Common myeloid progenitor, CD34-positive (primary cell): ENCODE measurements at regions not wholly inside any gene's neighbourhood (a gene's known extent, or its start where the extent isn't known, plus 50 kb on each side); places are given as distances from the start of the nearest gene placed in this dataset.
"Not testable (repeated sequence)": the region's sequence is repeated elsewhere in the genome, so short reads cannot be mapped to it uniquely, and the experiment has no call there.

Experiments
- CTCF ChIA-PET: fragments of 350-600 bp; sonication (Branson Sonifier 250); formaldehyde crosslinking; loops from one replicate; lab custom pipeline; 2021; ENCODE audit warnings: antibody characterized with exemption; lab: Charles Lee
- POLR2A ChIA-PET: fragments of 350-600 bp; sonication (Branson Sonifier 250); formaldehyde crosslinking; loops from one replicate; lab custom pipeline; 2021; ENCODE audit warnings: antibody characterized with exemption; lab: Charles Lee
- DNase-seq, 3 donors: peaks; one replicate each; pipeline versions ENCODE4 v3.0.0 to v3.0.0-alpha.2; 2013
- H3K27ac ChIP-seq, 2 experiments: 1 replicate in 1 of 2; 2 replicates in 1 of 2; pipeline ENCODE4 v1.7.0; 2013; ENCODE audit warnings: inconsistent platforms in 2 of 2, low read length in 2 of 2, mild to moderate bottlenecking in 2 of 2, low read depth in 1 of 2, moderate library complexity in 1 of 2; ENCODE audit not compliant: severe bottlenecking in 2 of 2, insufficient read depth in 1 of 2, poor library complexity in 1 of 2
- H3K27me3 ChIP-seq, 5 experiments: replicated peaks in 2 of 5; 1 replicate in 3 of 5; 2 replicates in 2 of 5; pipeline versions ENCODE4 v1.6.1 to v1.7.0; 2013; ENCODE audit warnings: low read length in 4 of 5, mild to moderate bottlenecking in 2 of 5, moderate library complexity in 2 of 5, inconsistent platforms in 1 of 5; ENCODE audit not compliant: insufficient read depth in 5 of 5, control insufficient read depth in 4 of 5
- H3K36me3 ChIP-seq, 4 experiments: 1 replicate in 2 of 4; 2 replicates in 2 of 4; pipeline versions ENCODE4 v1.6.1 to v1.7.0; 2013; ENCODE audit warnings: low read length in 3 of 4, control low read depth in 1 of 4, mild to moderate bottlenecking in 1 of 4; ENCODE audit not compliant: control insufficient read depth in 4 of 4, insufficient read depth in 4 of 4
- H3K4me1 ChIP-seq, 4 experiments: 1 replicate in 3 of 4; 2 replicates in 1 of 4; pipeline versions ENCODE4 v1.6.1 to v1.7.1; 2013; ENCODE audit warnings: low read length in 3 of 4, mild to moderate bottlenecking in 3 of 4, control low read depth in 1 of 4, inconsistent platforms in 1 of 4, moderate library complexity in 1 of 4; ENCODE audit not compliant: control insufficient read depth in 4 of 4, insufficient read depth in 4 of 4; ENCODE audit errors: control extremely low read depth in 1 of 4
- H3K4me3 ChIP-seq, 7 experiments: 1 replicate in 4 of 7; 2 replicates in 3 of 7; pipeline versions ENCODE4 v1.5.1 to v1.7.0; 2013; ENCODE audit warnings: mild to moderate bottlenecking in 7 of 7, low read length in 6 of 7, moderate library complexity in 6 of 7, inconsistent platforms in 2 of 7, low read depth in 2 of 7, control low read depth in 1 of 7; ENCODE audit not compliant: insufficient read depth in 4 of 7, control insufficient read depth in 1 of 7; ENCODE audit errors: extremely low read depth in 1 of 7
- H3K9me3 ChIP-seq, 5 experiments: 1 replicate in 4 of 5; 2 replicates in 1 of 5; pipeline versions ENCODE4 v1.6.1 to v1.7.1; 2013; ENCODE audit warnings: low read length in 4 of 5, mild to moderate bottlenecking in 2 of 5, inconsistent platforms in 1 of 5, low read depth in 1 of 5, moderate library complexity in 1 of 5; ENCODE audit not compliant: control insufficient read depth in 4 of 5, insufficient read depth in 2 of 5; ENCODE audit errors: control extremely low read depth in 1 of 5
- WGBS: methylation state at CpG from one replicate; pipeline ENCODE4 v1.1.5; 2013; ENCODE audit not compliant: insufficient coverage; 5-methylcytosine and 5-hydroxymethylcytosine counted together

DNA sequence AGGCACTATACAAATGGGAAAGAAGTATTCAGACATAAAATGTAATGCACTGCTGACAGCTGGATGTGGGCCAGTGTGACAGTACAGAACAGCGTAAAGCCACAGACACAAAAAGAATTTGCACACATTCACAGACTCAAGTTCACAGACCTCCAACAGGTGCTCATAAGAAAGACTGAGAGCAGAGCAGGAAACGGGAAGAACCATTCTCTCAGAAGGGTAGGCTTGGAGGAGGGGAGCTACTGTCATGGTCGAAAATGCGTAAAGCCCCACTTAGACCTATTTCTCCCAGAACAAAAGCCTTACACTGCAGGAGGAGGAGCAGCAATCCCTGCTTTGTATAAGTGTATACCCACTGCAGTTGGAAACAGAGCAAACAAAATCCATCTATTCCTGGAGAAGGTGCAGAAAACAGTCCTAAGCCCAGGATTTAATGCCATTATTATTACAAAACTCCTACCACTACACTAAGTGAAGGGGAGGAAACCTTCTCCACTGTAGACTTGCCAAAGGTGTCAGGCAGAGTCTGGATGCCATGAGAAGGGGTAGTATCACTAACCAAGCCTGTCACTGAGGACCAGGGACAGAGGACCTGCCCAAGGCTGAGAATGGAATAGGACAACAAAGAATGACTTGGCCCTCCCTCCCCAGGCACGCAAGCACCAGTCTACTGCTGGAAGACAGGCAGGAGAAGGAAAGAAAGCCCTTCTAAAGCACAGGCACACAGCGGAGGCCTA is 103.0 kb upstream of the FAM25C start:
- H3K27me3 ChIP-seq, CTCF ChIA-PET, H3K27ac ChIP-seq, H3K4me3 ChIP-seq, DNase-seq, POLR2A ChIA-PET, H3K36me3 ChIP-seq, H3K9me3 ChIP-seq, H3K4me1 ChIP-seq: not testable (repeated sequence)
- no CpG with 5 or more reads among the region's 6 CpGs for WGBS

DNA sequence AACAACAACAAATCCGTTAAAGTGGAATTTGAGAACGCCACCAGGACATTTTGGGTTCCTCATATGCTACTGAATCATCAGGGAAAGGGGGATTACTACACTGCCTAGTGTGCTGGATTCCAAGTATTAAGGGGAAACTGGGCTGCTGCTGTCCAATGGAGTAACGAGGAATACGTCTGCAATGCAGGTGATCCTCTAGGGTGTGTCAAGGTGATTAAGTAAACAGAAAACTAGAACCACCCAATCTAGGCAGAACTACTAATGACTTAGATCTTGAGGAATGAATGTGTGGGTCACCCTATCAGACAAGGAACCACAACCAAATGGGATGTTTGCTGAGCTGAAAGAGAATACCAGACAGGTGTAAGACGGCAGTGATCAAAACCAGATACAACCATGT is 99.3 kb upstream of the FAM25C start:
- H3K4me3 ChIP-seq, H3K27ac ChIP-seq, H3K36me3 ChIP-seq, POLR2A ChIA-PET, H3K9me3 ChIP-seq, DNase-seq, H3K27me3 ChIP-seq, CTCF ChIA-PET, H3K4me1 ChIP-seq: not testable (repeated sequence)
- no CpG with 5 or more reads among the region's 5 CpGs for WGBS

DNA sequence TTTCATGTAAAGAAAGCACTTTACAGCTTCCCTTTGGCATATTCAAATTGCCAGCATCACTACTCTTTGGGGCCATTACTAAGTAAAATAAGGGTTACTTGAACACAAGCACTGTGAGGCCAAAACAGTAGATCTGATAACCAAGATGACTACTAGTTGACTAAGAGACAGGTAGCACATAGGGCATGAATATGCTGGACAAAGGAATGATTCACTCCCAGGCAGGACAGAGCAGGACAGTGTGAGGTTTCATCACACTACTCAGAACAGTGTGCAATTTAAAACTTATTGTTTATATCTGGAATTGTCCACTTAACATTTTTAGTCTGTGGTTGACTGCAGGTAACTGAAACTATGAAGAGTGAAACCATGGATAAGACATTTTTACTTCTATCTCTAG is 91.1 kb upstream of the FAM25C start:
- H3K4me1 ChIP-seq, H3K27ac ChIP-seq, H3K9me3 ChIP-seq, H3K27me3 ChIP-seq, H3K4me3 ChIP-seq, CTCF ChIA-PET, POLR2A ChIA-PET, DNase-seq, H3K36me3 ChIP-seq: not testable (repeated sequence)

DNA sequence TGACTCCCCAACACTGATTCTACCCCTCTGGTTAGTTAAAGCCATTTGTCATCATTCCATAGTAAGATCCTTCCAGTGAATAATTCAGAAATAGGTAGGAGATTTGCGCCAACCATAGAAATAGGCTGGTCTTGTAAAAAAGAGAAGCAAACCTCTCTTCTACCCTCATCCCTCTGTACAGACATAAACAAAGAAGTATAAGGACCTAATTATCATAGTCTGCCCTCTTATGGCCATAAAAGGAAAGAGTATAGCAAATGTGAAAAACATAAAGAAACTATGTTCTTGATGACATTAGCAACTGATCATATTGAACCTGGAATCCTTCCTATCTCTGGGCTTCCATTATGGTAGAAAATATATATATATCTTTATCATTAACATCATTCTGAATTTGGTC is 88.5 kb upstream of the FAM25C start:
- POLR2A ChIA-PET, H3K27me3 ChIP-seq, H3K27ac ChIP-seq, H3K36me3 ChIP-seq, CTCF ChIA-PET, H3K9me3 ChIP-seq, H3K4me3 ChIP-seq, H3K4me1 ChIP-seq: not testable (repeated sequence)
- peak in 2 of 3 donors; percentile 5 to 9 for DNase-seq
- WGBS: no CpG with 5 or more reads among the region's 1 CpG

DNA sequence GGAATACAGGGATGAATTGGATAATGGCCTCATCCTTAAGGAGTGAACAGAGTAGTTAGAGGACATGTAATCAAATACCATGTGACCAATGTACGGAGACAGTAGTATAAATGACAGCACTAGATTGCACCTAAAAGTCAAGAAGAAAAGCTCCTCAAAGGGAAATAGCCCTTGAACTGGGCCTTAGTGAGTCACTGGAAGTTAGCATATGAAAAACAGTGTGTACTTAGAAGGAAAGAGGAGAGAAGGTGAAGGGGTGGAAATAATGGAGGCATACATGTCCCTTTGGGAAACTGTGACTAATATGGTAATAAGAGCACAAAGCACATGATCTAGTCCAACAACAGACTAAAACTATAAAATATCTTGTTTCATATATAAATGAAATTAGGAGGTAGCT is 84.9 kb upstream of the FAM25C start:
- POLR2A ChIA-PET, CTCF ChIA-PET, H3K4me3 ChIP-seq, H3K36me3 ChIP-seq, H3K4me1 ChIP-seq, H3K9me3 ChIP-seq, DNase-seq, H3K27me3 ChIP-seq, H3K27ac ChIP-seq: not testable (repeated sequence)
- WGBS: no CpG with 5 or more reads among the region's 1 CpG

DNA sequence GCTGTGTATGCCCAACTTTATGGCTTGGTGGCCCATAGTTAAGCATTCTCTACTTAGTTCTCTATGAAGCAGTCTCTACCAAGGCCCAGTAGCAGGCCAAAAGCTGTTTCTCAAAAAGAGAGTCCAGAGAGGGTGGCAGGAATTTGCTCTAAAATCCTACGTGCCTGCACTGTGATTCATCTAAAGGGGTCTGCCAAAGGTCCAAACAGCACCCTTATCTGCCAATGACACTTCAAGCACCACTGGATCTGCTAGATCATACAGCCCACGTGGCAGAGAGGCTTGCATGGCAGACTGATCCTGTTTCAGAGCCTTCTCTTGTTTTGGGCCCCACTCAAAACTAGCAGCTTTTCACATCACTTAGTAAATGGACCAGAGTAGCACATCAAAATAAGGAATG is 71.6 kb upstream of the FAM25C start:
- CTCF ChIA-PET, DNase-seq, H3K27me3 ChIP-seq, H3K9me3 ChIP-seq, H3K36me3 ChIP-seq, POLR2A ChIA-PET, H3K4me3 ChIP-seq, H3K4me1 ChIP-seq, H3K27ac ChIP-seq: not testable (repeated sequence)
- no CpG with 5 or more reads among the region's 2 CpGs for WGBS

DNA sequence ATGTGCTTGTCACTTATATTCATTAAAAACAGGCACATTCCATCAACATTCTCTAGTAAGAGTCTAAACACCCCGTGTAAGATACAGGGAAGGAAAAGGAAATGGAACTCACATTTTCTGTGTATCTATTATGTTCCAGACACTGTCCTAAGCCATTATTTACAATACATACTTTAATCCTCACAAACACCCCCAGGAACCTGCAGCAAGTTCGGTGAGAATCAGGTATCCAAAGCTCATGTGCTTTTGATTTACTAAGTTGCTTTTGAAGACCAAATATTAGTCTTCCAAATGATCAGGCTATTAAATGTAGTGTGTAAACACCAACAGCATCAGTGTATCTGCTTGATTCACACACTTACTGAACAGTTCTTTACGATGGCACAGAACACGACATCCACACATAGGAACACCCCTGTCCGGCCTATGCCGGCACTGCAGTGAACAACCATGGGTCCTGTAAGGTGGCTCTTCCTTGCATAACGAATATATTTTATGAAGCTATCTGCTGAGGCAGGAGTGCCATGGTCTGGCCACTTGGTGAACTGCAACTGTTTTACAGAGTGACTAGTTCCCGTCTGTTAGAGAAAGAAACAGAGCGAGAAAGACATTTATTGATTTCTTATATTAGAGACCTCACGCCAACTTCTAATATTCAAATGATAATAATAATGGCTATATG is 64.5 kb upstream of the FAM25C start:
- H3K9me3 ChIP-seq, POLR2A ChIA-PET, H3K27ac ChIP-seq, H3K27me3 ChIP-seq, H3K4me1 ChIP-seq, CTCF ChIA-PET, H3K4me3 ChIP-seq, DNase-seq, H3K36me3 ChIP-seq: not testable (repeated sequence)
- WGBS: no CpG with 5 or more reads among the region's 10 CpGs
